ENCODE measurements at regions not wholly inside any gene's neighbourhood (a gene's known extent, or its start where the extent isn't known, plus 50 kb on each side); places are given as distances from the start of the nearest gene placed in this dataset.

DNA sequence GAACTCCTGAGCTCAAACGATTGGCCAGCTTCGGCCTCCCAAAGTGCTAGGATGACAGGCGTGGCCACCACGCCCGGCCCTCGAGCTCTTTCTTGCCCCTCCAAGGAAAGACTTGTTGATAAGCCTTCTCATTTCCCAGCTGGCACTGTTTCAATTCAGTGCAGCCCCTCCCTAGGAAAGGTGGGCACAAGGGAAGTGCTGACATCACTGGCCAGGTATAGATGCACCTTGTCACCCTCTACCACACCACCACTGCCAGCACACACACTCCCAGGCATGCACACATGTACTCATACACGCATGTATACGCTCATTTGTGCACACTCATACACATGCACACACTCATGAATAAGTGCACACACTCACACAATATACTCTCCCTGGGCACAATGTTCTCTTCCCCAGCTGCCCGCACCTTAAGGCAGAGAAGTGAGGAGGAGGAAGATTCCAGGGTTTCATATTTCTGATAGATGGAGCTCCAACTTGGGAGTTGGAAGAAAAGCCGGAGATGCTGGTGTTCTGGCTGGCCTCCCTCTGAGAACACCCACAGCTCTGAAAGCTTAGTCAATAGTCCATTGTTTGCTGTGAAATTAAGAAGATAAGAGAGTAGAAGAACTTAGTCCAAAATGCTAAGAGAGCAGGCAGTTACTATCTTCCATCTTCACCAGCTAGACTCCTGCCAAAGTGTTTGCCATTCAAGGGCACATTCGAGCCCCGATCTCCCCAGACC is 196.7 kb downstream of the FOXO1 start:
- TF ChIP-seq POLR2A (IDR thresholded peaks at IDR 0.05; ENCODE audit: low read length) (no peak), GATA1 (IDR thresholded peaks at IDR 0.05; ENCODE audit: low read depth, low read length) (no peak)

Data from erythroblast (primary cell).